WTC11 (cell line): ENCODE measurements at regions not wholly inside any gene's neighbourhood (a gene's known extent, or its start where the extent isn't known, plus 50 kb on each side); places are given as distances from the start of the nearest gene placed in this dataset.

Source experiments
- ATAC-seq: fragments of 200-7000 bp; cut with Tn5 transposase; 2 replicates; pipeline ENCODE4 v1.10.0; 2021; ENCODE audit warnings: mild to moderate bottlenecking, moderate library complexity
- CTCF ChIA-PET: fragments of 300-600 bp; sonication (Branson Sonifier 250); formaldehyde crosslinking; loops from one replicate; lab custom pipeline; 2021; ENCODE audit warnings: antibody characterized with exemption; lab: Charles Lee
- POLR2A ChIA-PET: fragments of 350-600 bp; sonication (Branson Sonifier 250); formaldehyde crosslinking; loops from one replicate; lab custom pipeline; 2021; ENCODE audit warnings: antibody characterized with exemption; lab: Charles Lee
- DNase-seq: peaks from one replicate; pipeline ENCODE4 v3.0.0; 2021; ENCODE audit warnings: low spot score
- H3K27ac Mint-ChIP-seq: 2 replicates; pipeline ENCODE4 v1.8.0; 2021; ENCODE audit warnings: mixed read lengths
- H3K27me3 Mint-ChIP-seq: 2 replicates; pipeline ENCODE4 v1.8.0; 2021; ENCODE audit warnings: low read depth, mild to moderate bottlenecking, moderate library complexity, mixed read lengths
- H3K36me3 Mint-ChIP-seq: 2 replicates; pipeline ENCODE4 v1.8.0; 2021; ENCODE audit warnings: mixed read lengths
- H3K4me1 Mint-ChIP-seq: 2 replicates; pipeline ENCODE4 v1.8.0; 2022; ENCODE audit warnings: mixed read lengths
- H3K4me3 Mint-ChIP-seq: 2 replicates; pipeline ENCODE4 v1.8.0; 2021; ENCODE audit warnings: mild to moderate bottlenecking, moderate library complexity, mixed read lengths
- H3K9me3 Mint-ChIP-seq: 2 replicates; pipeline ENCODE4 v1.8.0; 2021; ENCODE audit warnings: mixed read lengths
- ATF1 ChIP-seq: sonication (generic); formaldehyde crosslinking; IDR thresholded peaks from 2 replicates; pipeline ENCODE4 v1.8.1; 2023; ENCODE audit warnings: mild to moderate bottlenecking, moderate library complexity, missing genetic modification reagents
- ELF4 ChIP-seq: sonication (generic); formaldehyde crosslinking; IDR thresholded peaks from 2 replicates; pipeline ENCODE4 v1.8.1; 2022; ENCODE audit warnings: low read depth, mild to moderate bottlenecking, moderate library complexity, missing genetic modification reagents
- EMX1 ChIP-seq: fragments of 250-450 bp; sonication (Bioruptor Pico); IDR thresholded peaks from 2 replicates; pipeline ENCODE4 v1.8.0; 2021; ENCODE audit warnings: mild to moderate bottlenecking
- HMGXB4 ChIP-seq: sonication (generic); formaldehyde crosslinking; IDR thresholded peaks from 2 replicates; pipeline ENCODE4 v1.8.1; 2023; ENCODE audit warnings: mild to moderate bottlenecking, moderate library complexity, missing genetic modification reagents
- MAX ChIP-seq: sonication (generic); formaldehyde crosslinking; IDR thresholded peaks from 2 replicates; pipeline ENCODE4 v1.8.0; 2022; ENCODE audit warnings: mild to moderate bottlenecking, missing genetic modification reagents
- SMAD3 ChIP-seq: sonication (generic); formaldehyde crosslinking; IDR thresholded peaks from 2 replicates; pipeline ENCODE4 v1.8.0; 2022; ENCODE audit warnings: missing genetic modification reagents, mild to moderate bottlenecking, borderline replicate concordance
- SP1 ChIP-seq: sonication (generic); formaldehyde crosslinking; conservative IDR thresholded peaks from 2 replicates; pipeline ENCODE4 v1.8.1; 2022; ENCODE audit warnings: missing genetic modification reagents
- TEAD1 ChIP-seq: sonication (generic); formaldehyde crosslinking; IDR thresholded peaks from 2 replicates; pipeline ENCODE4 v1.8.0; 2022; ENCODE audit warnings: mild to moderate bottlenecking, missing genetic modification reagents
- ZBTB21 ChIP-seq: sonication (generic); formaldehyde crosslinking; IDR thresholded peaks from 2 replicates; pipeline ENCODE4 v1.8.1; 2023; ENCODE audit warnings: mild to moderate bottlenecking, missing genetic modification reagents, borderline replicate concordance
- ZNF512 ChIP-seq: sonication (generic); formaldehyde crosslinking; IDR thresholded peaks from 2 replicates; pipeline ENCODE4 v1.8.1; 2022; ENCODE audit warnings: missing genetic modification reagents, borderline replicate concordance
- ZSCAN18 ChIP-seq: fragments of 250-450 bp; sonication (Bioruptor Pico); IDR thresholded peaks from 2 replicates; pipeline ENCODE4 v2.1.2; 2022; ENCODE audit warnings: mild to moderate bottlenecking, moderate library complexity
- TF ChIP-seq, protein P1 (sequence below): sonication (generic); formaldehyde crosslinking; conservative IDR thresholded peaks from 2 replicates; pipeline ENCODE4 v1.8.1; 2022; ENCODE audit warnings: mild to moderate bottlenecking, missing genetic modification reagents
- TF ChIP-seq, protein P2 (sequence below): sonication (generic); formaldehyde crosslinking; IDR thresholded peaks from 2 replicates; pipeline ENCODE4 v1.8.0; 2022; ENCODE audit warnings: mild to moderate bottlenecking, missing genetic modification reagents
- TF ChIP-seq, protein P3 (sequence below): fragments of 250-450 bp; sonication (Bioruptor Pico); IDR thresholded peaks from 2 replicates; pipeline ENCODE4 v1.9.0; 2021; ENCODE audit warnings: mild to moderate bottlenecking, borderline replicate concordance
- TF ChIP-seq, protein P4 (sequence below): sonication (generic); formaldehyde crosslinking; IDR thresholded peaks from 2 replicates; pipeline ENCODE4 v1.8.1; 2022; ENCODE audit warnings: mild to moderate bottlenecking, missing genetic modification reagents, moderate library complexity, borderline replicate concordance

GRCh38 chr4:96429657-96430056 is 589.8 kb downstream of the PDHA2 start:
- ChIA-PET CTCF (no interaction called here), POLR2A (no interaction called here)
- H3K4me1 Mint-ChIP-seq: no peaks in the 10 kb centered on the region
- no peaks in the 10 kb centered on the region for H3K27me3 Mint-ChIP-seq
- ATAC-seq: no peak
- no peaks in the 10 kb centered on the region for H3K36me3 Mint-ChIP-seq
- H3K4me3 Mint-ChIP-seq: no peak overlapping the region
- H3K9me3 Mint-ChIP-seq: 0 out of 2 replicates have a peak, but pooled peaks cover 9% of the 10 kb centered on the region
- H3K27ac Mint-ChIP-seq: no peak overlapping the region
- no peak for DNase-seq
- no peak for TF ChIP-seq ZSCAN18 (CRISPR knock-in tag)
- TF ChIP-seq, protein P1, sequence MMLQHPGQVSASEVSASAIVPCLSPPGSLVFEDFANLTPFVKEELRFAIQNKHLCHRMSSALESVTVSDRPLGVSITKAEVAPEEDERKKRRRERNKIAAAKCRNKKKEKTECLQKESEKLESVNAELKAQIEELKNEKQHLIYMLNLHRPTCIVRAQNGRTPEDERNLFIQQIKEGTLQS (CRISPR knock-in tag): no peak
- no peak for TF ChIP-seq SP1 (CRISPR knock-in tag)
- no peak for TF ChIP-seq ZBTB21
- TF ChIP-seq, protein P2, sequence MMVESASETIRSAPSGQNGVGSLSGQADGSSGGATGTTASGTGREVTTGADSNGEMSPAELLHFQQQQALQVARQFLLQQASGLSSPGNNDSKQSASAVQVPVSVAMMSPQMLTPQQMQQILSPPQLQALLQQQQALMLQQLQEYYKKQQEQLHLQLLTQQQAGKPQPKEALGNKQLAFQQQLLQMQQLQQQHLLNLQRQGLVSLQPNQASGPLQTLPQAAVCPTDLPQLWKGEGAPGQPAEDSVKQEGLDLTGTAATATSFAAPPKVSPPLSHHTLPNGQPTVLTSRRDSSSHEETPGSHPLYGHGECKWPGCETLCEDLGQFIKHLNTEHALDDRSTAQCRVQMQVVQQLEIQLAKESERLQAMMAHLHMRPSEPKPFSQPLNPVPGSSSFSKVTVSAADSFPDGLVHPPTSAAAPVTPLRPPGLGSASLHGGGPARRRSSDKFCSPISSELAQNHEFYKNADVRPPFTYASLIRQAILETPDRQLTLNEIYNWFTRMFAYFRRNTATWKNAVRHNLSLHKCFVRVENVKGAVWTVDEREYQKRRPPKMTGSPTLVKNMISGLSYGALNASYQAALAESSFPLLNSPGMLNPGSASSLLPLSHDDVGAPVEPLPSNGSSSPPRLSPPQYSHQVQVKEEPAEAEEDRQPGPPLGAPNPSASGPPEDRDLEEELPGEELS (CRISPR knock-in tag): no peak

- Mint-ChIP-seq H3K27me3 (no peaks in the 10 kb centered on the region), H3K27ac (no peak overlapping the region)
- CTCF ChIA-PET: no interaction called here
These were observed 591.2 kb downstream of the PDHA2 start for GRCh38 chr4:96431094-96431493.

DNA sequence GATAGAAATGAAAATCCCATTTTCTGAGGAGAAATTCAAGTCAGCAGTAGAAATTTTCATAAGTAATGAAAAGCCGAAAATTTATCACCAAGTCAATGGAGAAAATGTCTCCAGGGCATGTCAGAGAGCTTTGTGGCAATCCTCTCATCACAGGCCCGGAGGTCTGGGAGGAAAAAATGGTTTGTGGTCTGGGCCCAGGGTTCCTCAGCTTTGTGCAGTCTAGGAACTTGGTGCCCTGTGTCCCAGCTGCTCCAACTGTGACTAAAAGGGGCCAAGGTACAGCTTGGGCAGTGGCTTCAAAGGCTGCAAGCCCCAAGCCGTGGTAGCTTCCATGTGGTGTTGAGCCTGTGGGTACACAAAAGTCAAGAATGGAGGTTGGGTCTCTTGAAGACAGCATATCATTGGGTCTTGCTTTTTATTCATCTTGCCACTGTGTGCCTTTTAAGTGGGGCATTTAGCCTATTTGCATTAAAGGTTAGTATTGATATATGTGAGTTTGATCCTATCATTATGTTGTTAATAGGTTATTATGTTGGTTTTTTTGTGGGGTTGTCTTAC is 608.5 kb downstream of the PDHA2 start:
- Mint-ChIP-seq H3K27ac (no peak overlapping the region), H3K4me3 (no peak overlapping the region), H3K27me3 (peaks cover 3% of the 10 kb centered on the region; the same call in 1 of the 2 replicates), H3K4me1 (peaks cover 3% of the 10 kb centered on the region; the same call in 1 of the 2 replicates), H3K36me3 (peaks cover 53% of the 10 kb centered on the region), H3K9me3 (peaks cover 63% of the 10 kb centered on the region)
- ChIA-PET POLR2A (no interaction called here), CTCF (no interaction called here)
- ATAC-seq (no peak), DNase-seq (no peak)
- TF ChIP-seq EMX1 (no peak), HMGXB4 (CRISPR knock-in tag) (no peak), ELF4 (CRISPR knock-in tag) (no peak), SMAD3 (no peak), MAX (no peak), ATF1 (CRISPR knock-in tag) (no peak), ZNF512 (CRISPR knock-in tag) (no peak), TEAD1 (no peak)
- TF ChIP-seq, protein P2 (CRISPR knock-in tag): no peak
- TF ChIP-seq, protein P3, sequence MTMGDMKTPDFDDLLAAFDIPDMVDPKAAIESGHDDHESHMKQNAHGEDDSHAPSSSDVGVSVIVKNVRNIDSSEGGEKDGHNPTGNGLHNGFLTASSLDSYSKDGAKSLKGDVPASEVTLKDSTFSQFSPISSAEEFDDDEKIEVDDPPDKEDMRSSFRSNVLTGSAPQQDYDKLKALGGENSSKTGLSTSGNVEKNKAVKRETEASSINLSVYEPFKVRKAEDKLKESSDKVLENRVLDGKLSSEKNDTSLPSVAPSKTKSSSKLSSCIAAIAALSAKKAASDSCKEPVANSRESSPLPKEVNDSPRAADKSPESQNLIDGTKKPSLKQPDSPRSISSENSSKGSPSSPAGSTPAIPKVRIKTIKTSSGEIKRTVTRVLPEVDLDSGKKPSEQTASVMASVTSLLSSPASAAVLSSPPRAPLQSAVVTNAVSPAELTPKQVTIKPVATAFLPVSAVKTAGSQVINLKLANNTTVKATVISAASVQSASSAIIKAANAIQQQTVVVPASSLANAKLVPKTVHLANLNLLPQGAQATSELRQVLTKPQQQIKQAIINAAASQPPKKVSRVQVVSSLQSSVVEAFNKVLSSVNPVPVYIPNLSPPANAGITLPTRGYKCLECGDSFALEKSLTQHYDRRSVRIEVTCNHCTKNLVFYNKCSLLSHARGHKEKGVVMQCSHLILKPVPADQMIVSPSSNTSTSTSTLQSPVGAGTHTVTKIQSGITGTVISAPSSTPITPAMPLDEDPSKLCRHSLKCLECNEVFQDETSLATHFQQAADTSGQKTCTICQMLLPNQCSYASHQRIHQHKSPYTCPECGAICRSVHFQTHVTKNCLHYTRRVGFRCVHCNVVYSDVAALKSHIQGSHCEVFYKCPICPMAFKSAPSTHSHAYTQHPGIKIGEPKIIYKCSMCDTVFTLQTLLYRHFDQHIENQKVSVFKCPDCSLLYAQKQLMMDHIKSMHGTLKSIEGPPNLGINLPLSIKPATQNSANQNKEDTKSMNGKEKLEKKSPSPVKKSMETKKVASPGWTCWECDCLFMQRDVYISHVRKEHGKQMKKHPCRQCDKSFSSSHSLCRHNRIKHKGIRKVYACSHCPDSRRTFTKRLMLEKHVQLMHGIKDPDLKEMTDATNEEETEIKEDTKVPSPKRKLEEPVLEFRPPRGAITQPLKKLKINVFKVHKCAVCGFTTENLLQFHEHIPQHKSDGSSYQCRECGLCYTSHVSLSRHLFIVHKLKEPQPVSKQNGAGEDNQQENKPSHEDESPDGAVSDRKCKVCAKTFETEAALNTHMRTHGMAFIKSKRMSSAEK (CRISPR knock-in tag): no peak

More at GRCh38 chr4:96431094-96431493, 591.2 kb downstream of the PDHA2 start:
- POLR2A ChIA-PET: interaction anchor here (0.6 kb wide), 1 partner anchor 825 kb away, joined by 4 read pairs; no protein-coding TSS in a partner anchor
- TF ChIP-seq, protein P4, sequence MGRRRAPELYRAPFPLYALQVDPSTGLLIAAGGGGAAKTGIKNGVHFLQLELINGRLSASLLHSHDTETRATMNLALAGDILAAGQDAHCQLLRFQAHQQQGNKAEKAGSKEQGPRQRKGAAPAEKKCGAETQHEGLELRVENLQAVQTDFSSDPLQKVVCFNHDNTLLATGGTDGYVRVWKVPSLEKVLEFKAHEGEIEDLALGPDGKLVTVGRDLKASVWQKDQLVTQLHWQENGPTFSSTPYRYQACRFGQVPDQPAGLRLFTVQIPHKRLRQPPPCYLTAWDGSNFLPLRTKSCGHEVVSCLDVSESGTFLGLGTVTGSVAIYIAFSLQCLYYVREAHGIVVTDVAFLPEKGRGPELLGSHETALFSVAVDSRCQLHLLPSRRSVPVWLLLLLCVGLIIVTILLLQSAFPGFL (CRISPR knock-in tag): no peak
- Mint-ChIP-seq H3K4me1 (no peaks in the 10 kb centered on the region), H3K4me3 (no peak overlapping the region), H3K9me3 (0 out of 2 replicates have a peak, but pooled peaks cover under 1% of the 10 kb centered on the region), H3K36me3 (no peaks in the 10 kb centered on the region)
- DNase-seq: no peak
- ATAC-seq: no peak
